ENCODE measurements at regions not wholly inside any gene's neighbourhood (a gene's known extent, or its start where the extent isn't known, plus 50 kb on each side); places are given as distances from the start of the nearest gene placed in this dataset.

GRCh38 chr9:80366626-80367025 lies 794.9 kb downstream of the TLE4 start:
- Mint-ChIP-seq H3K27me3 (ENCODE audit: unreplicated experiment) (peaks cover 6% of the 10 kb centered on the region), H3K27ac (ENCODE audit: unreplicated experiment) (no peak overlapping the region), H3K9me3 (ENCODE audit: unreplicated experiment) (no peaks in the 10 kb centered on the region)

GRCh38 chr9:80359941-80360881 lies 788.4 kb downstream of the TLE4 start:
- Mint-ChIP-seq H3K4me1 (ENCODE audit: low read depth, unreplicated experiment) (no peaks in the 10 kb centered on the region), H3K27me3 (ENCODE audit: unreplicated experiment) (peaks cover 3% of the 10 kb centered on the region), H3K9me3 (ENCODE audit: unreplicated experiment) (peaks cover 5% of the 10 kb centered on the region), H3K27ac (ENCODE audit: unreplicated experiment) (no peak overlapping the region), H3K36me3 (ENCODE audit: unreplicated experiment) (no peaks in the 10 kb centered on the region), H3K4me3 (ENCODE audit: unreplicated experiment) (no peak overlapping the region)
- no peak for TF ChIP-seq CTCF (IDR thresholded peaks at IDR 0.05; ENCODE audit: partially characterized antibody, unreplicated experiment)
- no peak for DNase-seq

More at GRCh38 chr9:80366626-80367025, 794.9 kb downstream of the TLE4 start:
- Mint-ChIP-seq H3K36me3 (ENCODE audit: unreplicated experiment) (peaks cover 5% of the 10 kb centered on the region), H3K4me1 (ENCODE audit: low read depth, unreplicated experiment) (no peaks in the 10 kb centered on the region), H3K4me3 (ENCODE audit: unreplicated experiment) (no peak overlapping the region)
- no peak for TF ChIP-seq CTCF (IDR thresholded peaks at IDR 0.05; ENCODE audit: partially characterized antibody, unreplicated experiment)
- no peak for DNase-seq

GRCh38 chr9:80359291-80359690 lies 787.5 kb downstream of the TLE4 start:
- no peak overlapping the region for H3K27ac Mint-ChIP-seq (ENCODE audit: unreplicated experiment)
- no peak for TF ChIP-seq CTCF (IDR thresholded peaks at IDR 0.05; ENCODE audit: partially characterized antibody, unreplicated experiment)
- peaks cover 3% of the 10 kb centered on the region for H3K27me3 Mint-ChIP-seq (ENCODE audit: unreplicated experiment)
- peaks cover 5% of the 10 kb centered on the region for H3K9me3 Mint-ChIP-seq (ENCODE audit: unreplicated experiment)
- H3K4me3 Mint-ChIP-seq (ENCODE audit: unreplicated experiment) = no peak overlapping the region
- no peaks in the 10 kb centered on the region for H3K36me3 Mint-ChIP-seq (ENCODE audit: unreplicated experiment)
- no peaks in the 10 kb centered on the region for H3K4me1 Mint-ChIP-seq (ENCODE audit: low read depth, unreplicated experiment)
- no peak for DNase-seq

- Mint-ChIP-seq H3K36me3 (ENCODE audit: unreplicated experiment) (no peaks in the 10 kb centered on the region), H3K4me1 (ENCODE audit: low read depth, unreplicated experiment) (no peaks in the 10 kb centered on the region), H3K27ac (ENCODE audit: unreplicated experiment) (no peak overlapping the region), H3K9me3 (ENCODE audit: unreplicated experiment) (peaks cover 4% of the 10 kb centered on the region), H3K4me3 (ENCODE audit: unreplicated experiment) (no peak overlapping the region), H3K27me3 (ENCODE audit: unreplicated experiment) (no peaks in the 10 kb centered on the region)
- no peak for DNase-seq
- no peak for TF ChIP-seq CTCF (IDR thresholded peaks at IDR 0.05; ENCODE audit: partially characterized antibody, unreplicated experiment)
These were observed 781.2 kb downstream of the TLE4 start for GRCh38 chr9:80352967-80353366.

GRCh38 chr9:80351612-80352011 lies 779.8 kb downstream of the TLE4 start:
- no peaks in the 10 kb centered on the region for H3K4me1 Mint-ChIP-seq (ENCODE audit: low read depth, unreplicated experiment)
- peaks cover 4% of the 10 kb centered on the region for H3K9me3 Mint-ChIP-seq (ENCODE audit: unreplicated experiment)
- TF ChIP-seq CTCF (IDR thresholded peaks at IDR 0.05; ENCODE audit: partially characterized antibody, unreplicated experiment) = no peak
- H3K27me3 Mint-ChIP-seq (ENCODE audit: unreplicated experiment) = no peaks in the 10 kb centered on the region
- no peak overlapping the region for H3K27ac Mint-ChIP-seq (ENCODE audit: unreplicated experiment)
- no peaks in the 10 kb centered on the region for H3K36me3 Mint-ChIP-seq (ENCODE audit: unreplicated experiment)
- H3K4me3 Mint-ChIP-seq (ENCODE audit: unreplicated experiment) = no peak overlapping the region
- DNase-seq = no peak
